ENCODE measurements at regions not wholly inside any gene's neighbourhood (a gene's known extent, or its start where the extent isn't known, plus 50 kb on each side); places are given as distances from the start of the nearest gene placed in this dataset.

- no peak for DNase-seq
Observed at GRCh38 chr10:56722912-56723311, 361.9 kb upstream of the ZWINT start.

- DNase-seq = no peak
Observed at GRCh38 chr10:56715262-56715661, 354.2 kb upstream of the ZWINT start.

- DNase-seq = no peak
Observed at GRCh38 chr10:56698506-56698905, 337.4 kb upstream of the ZWINT start.

- DNase-seq = no peak
Observed at GRCh38 chr10:56679578-56679977, 318.5 kb upstream of the ZWINT start.

- DNase-seq = no peak
Observed at GRCh38 chr10:56662765-56663447, 301.8 kb upstream of the ZWINT start.

GRCh38 chr10:56653289-56653688, 292.2 kb upstream of the ZWINT start:
- DNase-seq = no peak

GRCh38 chr10:56646329-56647111, 285.5 kb upstream of the ZWINT start:
- DNase-seq = no peak

- DNase-seq = no peak
Observed at GRCh38 chr10:56633876-56634452, 272.9 kb upstream of the ZWINT start.

GRCh38 chr10:56632537-56632936, 271.5 kb upstream of the ZWINT start:
- DNase-seq = no peak

GRCh38 chr10:56624082-56624481, 263.0 kb upstream of the ZWINT start:
- DNase-seq = no peak

GRCh38 chr10:56623064-56623463, 262.0 kb upstream of the ZWINT start:
- DNase-seq = no peak

GRCh38 chr10:56622335-56622973, 261.4 kb upstream of the ZWINT start:
- DNase-seq = no peak

- DNase-seq = no peak
Observed at GRCh38 chr10:56606202-56606601, 245.1 kb upstream of the ZWINT start.

GRCh38 chr10:56605051-56605450, 244.0 kb upstream of the ZWINT start:
- no peak for DNase-seq

GRCh38 chr10:56604624-56605023, 243.6 kb upstream of the ZWINT start:
- no peak for DNase-seq

- no peak for DNase-seq
Observed at GRCh38 chr10:56599201-56599600, 238.1 kb upstream of the ZWINT start.

GRCh38 chr10:56596257-56596656, 235.2 kb upstream of the ZWINT start:
- no peak for DNase-seq

GRCh38 chr10:56593120-56593519, 232.1 kb upstream of the ZWINT start:
- no peak for DNase-seq

GRCh38 chr10:56586461-56586891, 225.4 kb upstream of the ZWINT start:
- no peak for DNase-seq

GRCh38 chr10:56585447-56586171, 224.6 kb upstream of the ZWINT start:
- no peak for DNase-seq

- DNase-seq = no peak
Observed at GRCh38 chr10:56583316-56583715, 222.3 kb upstream of the ZWINT start.

- no peak for DNase-seq
Observed at GRCh38 chr10:56567580-56567979, 206.5 kb upstream of the ZWINT start.

- no peak for DNase-seq
Observed at GRCh38 chr10:56561336-56561735, 200.3 kb upstream of the ZWINT start.
